ENCODE measurements at regions not wholly inside any gene's neighbourhood (a gene's known extent, or its start where the extent isn't known, plus 50 kb on each side); places are given as distances from the start of the nearest gene placed in this dataset.

- Histone ChIP-seq H3K4me1 (ENCODE audit: control insufficient read depth, insufficient read depth, low read length) (no peaks in the 10 kb centered on the region), H3K9me3 (ENCODE audit: control insufficient read depth, low read length) (no peaks in the 10 kb centered on the region), H3K27ac (ENCODE audit: low read length) (no peak overlapping the region), H3K27me3 (ENCODE audit: control insufficient read depth, insufficient read depth) (no peaks in the 10 kb centered on the region), H3K4me3 (ENCODE audit: low read length) (no peak overlapping the region)
- intact Hi-C loops (cut with DNase I), result no loop called here
- ATAC-seq (no peak), DNase-seq (no peak)
- WGBS, result 71% methylated on average over 3 of the region's 3 CpGs
Measured at GRCh38 chr11:119531056-119531455, 108.1 kb upstream of the THY1 start.

- intact Hi-C loops (cut with DNase I), result no loop called here
- no peaks in the 10 kb centered on the region for H3K27me3 ChIP-seq (ENCODE audit: control insufficient read depth, insufficient read depth)
- H3K4me3 ChIP-seq (ENCODE audit: low read length), result no peak overlapping the region
- ATAC-seq (no peak), DNase-seq (no peak)
- no peaks in the 10 kb centered on the region for H3K9me3 ChIP-seq (ENCODE audit: control insufficient read depth, low read length)
- H3K27ac ChIP-seq (ENCODE audit: low read length), result no peak overlapping the region
- 55% methylated on average over 6 of the region's 6 CpGs for WGBS
- H3K4me1 ChIP-seq (ENCODE audit: control insufficient read depth, insufficient read depth, low read length), result no peaks in the 10 kb centered on the region
Measured at GRCh38 chr11:119530509-119530908, 107.5 kb upstream of the THY1 start.

GRCh38 chr11:119529936-119530335 lies 107.0 kb upstream of the THY1 start:
- 62% methylated on average over 4 of the region's 4 CpGs for WGBS
- Histone ChIP-seq H3K9me3 (ENCODE audit: control insufficient read depth, low read length) (no peaks in the 10 kb centered on the region), H3K27ac (ENCODE audit: low read length) (no peak overlapping the region)

GRCh38 chr11:119529063-119529845 lies 106.3 kb upstream of the THY1 start:
- Histone ChIP-seq H3K9me3 (ENCODE audit: control insufficient read depth, low read length) (no peaks in the 10 kb centered on the region), H3K27me3 (ENCODE audit: control insufficient read depth, insufficient read depth) (no peaks in the 10 kb centered on the region), H3K4me3 (ENCODE audit: low read length) (no peak overlapping the region), H3K27ac (ENCODE audit: low read length) (no peak overlapping the region), H3K4me1 (ENCODE audit: control insufficient read depth, insufficient read depth, low read length) (no peaks in the 10 kb centered on the region)
- no peak for DNase-seq
- ATAC-seq, result no peak
- intact Hi-C loops (cut with DNase I), result no loop called here
- 81% methylated on average over 11 of the region's 11 CpGs for WGBS

More at GRCh38 chr11:119529936-119530335, 107.0 kb upstream of the THY1 start:
- H3K27me3 ChIP-seq (ENCODE audit: control insufficient read depth, insufficient read depth), result no peaks in the 10 kb centered on the region
- intact Hi-C loops (cut with DNase I), result no loop called here
- no peaks in the 10 kb centered on the region for H3K4me1 ChIP-seq (ENCODE audit: control insufficient read depth, insufficient read depth, low read length)
- no peak overlapping the region for H3K4me3 ChIP-seq (ENCODE audit: low read length)
- ATAC-seq (no peak), DNase-seq (no peak)

DNA sequence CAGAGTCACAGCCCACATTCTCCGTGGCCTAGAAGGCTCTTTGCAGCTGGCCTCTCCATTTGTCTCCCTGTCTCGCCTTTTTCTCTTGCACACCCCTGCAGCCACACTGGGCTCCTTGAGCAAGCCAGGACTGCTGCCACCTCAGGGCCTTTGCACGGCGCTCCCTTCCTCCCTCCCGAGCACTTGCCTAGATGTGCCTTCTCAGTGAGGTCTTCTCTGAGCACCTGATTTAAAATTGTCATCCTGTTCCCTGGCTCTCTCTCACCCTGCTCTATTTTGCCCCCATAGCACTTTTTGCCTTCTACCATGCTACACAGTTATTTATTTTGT lies 102.9 kb upstream of the THY1 start:
- no peak for ATAC-seq
- intact Hi-C loops (cut with DNase I), result no loop called here
- 90% methylated on average over 5 of the region's 5 CpGs for WGBS

GRCh38 chr11:119525180-119525866 lies 102.4 kb upstream of the THY1 start:
- Histone ChIP-seq H3K27me3 (ENCODE audit: control insufficient read depth, insufficient read depth) (no peaks in the 10 kb centered on the region), H3K4me3 (ENCODE audit: low read length) (no peak overlapping the region), H3K27ac (ENCODE audit: low read length) (no peak overlapping the region), H3K9me3 (ENCODE audit: control insufficient read depth, low read length) (no peaks in the 10 kb centered on the region), H3K4me1 (ENCODE audit: control insufficient read depth, insufficient read depth, low read length) (no peaks in the 10 kb centered on the region)
- no peak for DNase-seq
- intact Hi-C loops (cut with DNase I), result no loop called here
- ATAC-seq, result no peak
- 52% methylated on average over 7 of the region's 7 CpGs for WGBS

More for the DNA sequence above, 102.9 kb upstream of the THY1 start:
- Histone ChIP-seq H3K9me3 (ENCODE audit: control insufficient read depth, low read length) (no peaks in the 10 kb centered on the region), H3K27ac (ENCODE audit: low read length) (no peak overlapping the region), H3K4me3 (ENCODE audit: low read length) (no peak overlapping the region), H3K4me1 (ENCODE audit: control insufficient read depth, insufficient read depth, low read length) (no peaks in the 10 kb centered on the region), H3K27me3 (ENCODE audit: control insufficient read depth, insufficient read depth) (no peaks in the 10 kb centered on the region)
- DNase-seq, result no peak

DNA sequence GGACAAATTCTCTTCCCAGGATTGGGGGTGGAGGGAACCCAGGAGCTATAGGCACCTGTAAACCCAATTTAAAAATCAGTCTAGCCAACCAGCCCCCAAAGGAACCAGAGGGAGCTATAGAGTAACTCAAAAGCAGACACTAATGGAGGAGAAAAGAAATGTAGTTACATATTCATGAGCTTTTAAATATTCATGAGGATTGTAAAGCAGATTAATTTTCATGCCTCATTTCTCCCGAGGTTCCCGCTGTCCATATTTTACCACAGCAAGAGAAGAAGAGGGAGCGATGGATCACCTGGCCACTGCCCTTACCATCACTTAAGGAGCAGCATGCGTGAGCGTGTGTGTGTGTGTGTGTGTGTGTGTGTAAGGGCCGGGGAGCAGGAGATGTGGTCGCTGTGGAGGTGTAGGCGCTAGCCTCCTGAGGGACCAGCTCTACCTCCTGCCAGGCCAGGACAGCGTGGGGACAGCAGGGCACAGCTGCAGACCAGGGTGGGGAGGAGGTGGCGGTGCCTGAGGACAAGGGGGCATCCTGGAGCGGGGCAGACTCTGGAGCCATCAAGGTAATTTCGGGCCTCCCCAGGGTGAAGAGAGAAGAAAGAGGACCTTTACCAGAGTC lies 100.7 kb upstream of the THY1 start:
- no peaks in the 10 kb centered on the region for H3K9me3 ChIP-seq (ENCODE audit: control insufficient read depth, low read length)
- no peaks in the 10 kb centered on the region for H3K27me3 ChIP-seq (ENCODE audit: control insufficient read depth, insufficient read depth)

GRCh38 chr11:119522609-119523008 lies 99.6 kb upstream of the THY1 start:
- 78% methylated on average over 4 of the region's 4 CpGs for WGBS
- ATAC-seq (no peak), DNase-seq (no peak)
- Histone ChIP-seq H3K4me3 (ENCODE audit: low read length) (no peak overlapping the region), H3K4me1 (ENCODE audit: control insufficient read depth, insufficient read depth, low read length) (no peaks in the 10 kb centered on the region), H3K27me3 (ENCODE audit: control insufficient read depth, insufficient read depth) (no peaks in the 10 kb centered on the region), H3K9me3 (ENCODE audit: control insufficient read depth, low read length) (no peaks in the 10 kb centered on the region), H3K27ac (ENCODE audit: low read length) (no peak overlapping the region)
- intact Hi-C loops (cut with DNase I), result no loop called here

More for the DNA sequence above, 100.7 kb upstream of the THY1 start:
- intact Hi-C loops (cut with DNase I), result no loop called here
- no peaks in the 10 kb centered on the region for H3K4me1 ChIP-seq (ENCODE audit: control insufficient read depth, insufficient read depth, low read length)
- ATAC-seq (no peak), DNase-seq (no peak)
- no peak overlapping the region for H3K27ac ChIP-seq (ENCODE audit: low read length)
- no peak overlapping the region for H3K4me3 ChIP-seq (ENCODE audit: low read length)
- 79% methylated on average over 12 of the region's 12 CpGs for WGBS

DNA sequence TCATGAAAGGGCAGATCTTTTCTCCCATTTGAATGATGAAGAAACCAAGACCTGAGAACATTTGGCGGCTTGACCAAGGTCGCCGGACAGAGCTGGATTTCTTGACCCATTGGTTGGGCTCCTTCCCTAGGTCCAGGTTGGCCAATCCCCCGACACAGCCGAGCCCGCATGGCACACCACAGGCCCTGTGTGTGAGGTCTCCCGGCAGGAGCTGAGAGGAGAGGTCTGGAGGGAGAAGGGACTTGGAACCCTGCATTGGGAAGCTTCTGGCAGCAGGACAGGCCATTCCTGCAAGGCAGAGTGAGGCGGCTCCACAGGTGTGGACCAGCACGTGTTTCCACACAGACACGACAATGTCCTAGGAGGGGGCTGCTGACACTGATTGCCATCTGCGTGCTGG lies 98.6 kb upstream of the THY1 start:
- H3K9me3 ChIP-seq (ENCODE audit: control insufficient read depth, low read length), result no peaks in the 10 kb centered on the region
- intact Hi-C loops (cut with DNase I), result no loop called here
- ATAC-seq (no peak), DNase-seq (no peak)
- WGBS, result 89% methylated on average over 11 of the region's 11 CpGs
- no peaks in the 10 kb centered on the region for H3K4me1 ChIP-seq (ENCODE audit: control insufficient read depth, insufficient read depth, low read length)
- no peaks in the 10 kb centered on the region for H3K27me3 ChIP-seq (ENCODE audit: control insufficient read depth, insufficient read depth)
- no peak overlapping the region for H3K27ac ChIP-seq (ENCODE audit: low read length)
- no peak overlapping the region for H3K4me3 ChIP-seq (ENCODE audit: low read length)

- H3K27me3 ChIP-seq (ENCODE audit: control insufficient read depth, insufficient read depth), result no peaks in the 10 kb centered on the region
Measured at GRCh38 chr11:119520966-119521365, 98.0 kb upstream of the THY1 start.

DNA sequence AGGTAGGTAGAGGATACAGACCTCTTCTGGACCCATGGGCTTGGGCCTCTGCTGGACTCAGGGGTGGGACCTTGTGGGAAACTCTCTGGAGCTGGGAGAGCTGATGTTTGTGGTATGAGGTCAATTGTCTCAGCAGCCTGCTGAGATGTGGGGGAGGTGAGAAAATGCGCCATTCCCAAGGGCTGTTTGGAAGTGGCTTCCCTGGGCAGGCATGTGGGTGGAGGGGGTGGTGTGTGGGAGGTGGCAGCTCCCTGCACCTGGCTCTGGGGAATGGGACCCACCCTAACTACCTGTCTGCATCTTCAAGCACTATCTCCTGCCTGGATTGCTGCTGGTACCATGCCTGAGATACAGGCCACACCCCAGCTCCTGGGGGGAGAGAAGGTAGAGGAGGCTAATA lies 97.4 kb upstream of the THY1 start:
- 42% methylated on average over 1 of the region's 1 CpG for WGBS
- intact Hi-C loops (cut with DNase I), result no loop called here
- no peaks in the 10 kb centered on the region for H3K9me3 ChIP-seq (ENCODE audit: control insufficient read depth, low read length)
- ATAC-seq, result no peak
- no peak for DNase-seq
- no peak overlapping the region for H3K27ac ChIP-seq (ENCODE audit: low read length)
- H3K4me1 ChIP-seq (ENCODE audit: control insufficient read depth, insufficient read depth, low read length), result no peaks in the 10 kb centered on the region
- H3K27me3 ChIP-seq (ENCODE audit: control insufficient read depth, insufficient read depth), result no peaks in the 10 kb centered on the region
- H3K4me3 ChIP-seq (ENCODE audit: low read length), result no peak overlapping the region

More at GRCh38 chr11:119520966-119521365, 98.0 kb upstream of the THY1 start:
- Histone ChIP-seq H3K9me3 (ENCODE audit: control insufficient read depth, low read length) (no peaks in the 10 kb centered on the region), H3K4me3 (ENCODE audit: low read length) (no peak overlapping the region), H3K27ac (ENCODE audit: low read length) (no peak overlapping the region), H3K4me1 (ENCODE audit: control insufficient read depth, insufficient read depth, low read length) (no peaks in the 10 kb centered on the region)
- ATAC-seq (no peak), DNase-seq (no peak)
- intact Hi-C loops (cut with DNase I), result no loop called here
- 79% methylated on average over 9 of the region's 9 CpGs for WGBS

Data from right cardiac atrium (tissue), 5 donors.